Keratinocyte (primary cell): ENCODE measurements at regions not wholly inside any gene's neighbourhood (a gene's known extent, or its start where the extent isn't known, plus 50 kb on each side); places are given as distances from the start of the nearest gene placed in this dataset.

Source experiments
- DNase-seq: peaks from one replicate; pipeline ENCODE4 v3.0.0-alpha.2; 2011; ENCODE audit warnings: low read depth, missing footprints, low spot score
- FAIRE-seq: peaks from 2 replicates; lab custom pipeline; 2011; peaks lifted over from hg19 to GRCh38; lab: Jason Lieb, UNC
- H2AFZ ChIP-seq: 2 replicates; pipeline ENCODE4 v1.6.0; 2012; ENCODE audit warnings: low read length, control low read depth, inconsistent platforms; ENCODE audit not compliant: control insufficient read depth
- H3K27ac ChIP-seq: 2 replicates; pipeline ENCODE4 v1.5.1; 2011; ENCODE audit warnings: low read length; ENCODE audit not compliant: control insufficient read depth, insufficient read depth
- H3K27me3 ChIP-seq: 3 replicates; pipeline ENCODE4 v1.6.0; 2011; ENCODE audit warnings: low read length; ENCODE audit not compliant: control insufficient read depth, insufficient read depth; ENCODE audit errors: extremely low read depth
- H3K36me3 ChIP-seq, 2 experiments: 2 replicates in 1 of 2; 3 replicates in 1 of 2; pipeline ENCODE4 v1.5.1; 2011; ENCODE audit warnings: low read length in 2 of 2, mild to moderate bottlenecking in 1 of 2; ENCODE audit not compliant: control insufficient read depth in 2 of 2, insufficient read depth in 2 of 2; ENCODE audit errors: extremely low read depth in 1 of 2
- H3K4me1 ChIP-seq: 3 replicates; pipeline ENCODE4 v1.5.1; 2011; ENCODE audit warnings: low read length; ENCODE audit not compliant: control insufficient read depth, insufficient read depth; ENCODE audit errors: extremely low read depth
- H3K4me2 ChIP-seq: 3 replicates; pipeline ENCODE4 v1.6.0; 2011; ENCODE audit warnings: low read depth, low read length; ENCODE audit not compliant: control insufficient read depth, insufficient read depth; ENCODE audit errors: extremely low read depth
- H3K4me3 ChIP-seq, 3 experiments: fragments of 200-600 bp in 1 of 3; sonication (generic) in 1 of 3; 2 replicates in 2 of 3; 3 replicates in 1 of 3; pipeline ENCODE4 v1.5.1; 2011 to 2016; ENCODE audit warnings: low read length in 3 of 3, mild to moderate bottlenecking in 3 of 3, control low read depth in 2 of 3, inconsistent platforms in 1 of 3, low read depth in 1 of 3, mixed read lengths in 1 of 3, mixed run types in 1 of 3, moderate library complexity in 1 of 3; ENCODE audit not compliant: control insufficient read depth in 2 of 3, insufficient read depth in 2 of 3; ENCODE audit errors: extremely low read depth in 1 of 3
- H3K79me2 ChIP-seq: 2 replicates; pipeline ENCODE4 v1.6.0; 2012; ENCODE audit warnings: low read length; ENCODE audit not compliant: control insufficient read depth, insufficient read depth
- H3K9ac ChIP-seq: 3 replicates; pipeline ENCODE4 v1.6.0; 2011; ENCODE audit warnings: low read length; ENCODE audit not compliant: control insufficient read depth, insufficient read depth; ENCODE audit errors: extremely low read depth
- H3K9me1 ChIP-seq: 3 replicates; pipeline ENCODE4 v1.6.0; 2011; ENCODE audit warnings: low read length; ENCODE audit not compliant: control insufficient read depth, insufficient read depth; ENCODE audit errors: extremely low read depth
- H3K9me3 ChIP-seq: 2 replicates; pipeline ENCODE4 v1.5.1; 2012; ENCODE audit warnings: low read depth, low read length; ENCODE audit not compliant: control insufficient read depth
- H4K20me1 ChIP-seq: 3 replicates; pipeline ENCODE4 v1.6.0; 2011; ENCODE audit warnings: low read length; ENCODE audit not compliant: control insufficient read depth, insufficient read depth; ENCODE audit errors: extremely low read depth
- CTCF ChIP-seq, 3 experiments: IDR thresholded peaks in 1 of 3; conservative IDR thresholded peaks in 1 of 3; optimal IDR thresholded peaks in 1 of 3; 2 replicates in 2 of 3; 3 replicates in 1 of 3; pipeline versions ENCODE3 to v1.5.1; 2011; ENCODE audit warnings: low read length in 3 of 3, mild to moderate bottlenecking in 3 of 3, moderate library complexity in 2 of 3, control low read depth in 1 of 3, inconsistent platforms in 1 of 3; ENCODE audit not compliant: insufficient read depth in 2 of 3; ENCODE audit errors: extremely low read depth in 1 of 3
- EZH2 ChIP-seq: IDR thresholded peaks from one replicate; pipeline ENCODE4 v1.6.1; 2012; ENCODE audit warnings: inconsistent platforms, mild to moderate bottlenecking, low read length, moderate library complexity
- dilution Hi-C: fragments of 300-500 bp; cut with MboI; formaldehyde crosslinking; loops from one replicate; pipeline ENCODE4 v1.7.0; 2020; ENCODE audit warnings: low sequenced_read_pairs; ENCODE audit not compliant: extremely low pct_ligation_motif_present

- no peak overlapping the region for H3K4me2 ChIP-seq
- H3K27me3 ChIP-seq = no peaks in the 10 kb centered on the region
- DNase-seq = no peak
- H3K27ac ChIP-seq = no peak overlapping the region
- H3K4me3 ChIP-seq = no peak overlapping the region
- H3K4me1 ChIP-seq = no peaks in the 10 kb centered on the region
- H3K9ac ChIP-seq = no peak overlapping the region
- no peak for FAIRE-seq
- dilution Hi-C loops = no loop called here
- no peaks in the 10 kb centered on the region for H3K36me3 ChIP-seq
- TF ChIP-seq EZH2 (no peak), CTCF (optimal IDR thresholded peaks at IDR 0.05 in 1 of 3, IDR thresholded peaks at IDR 0.05 in 1 of 3, conservative IDR thresholded peaks at IDR 0.05 in 1 of 3; ENCODE audit: extremely low read depth in 1 of 3, insufficient read depth in 2 of 3, low read length in 3 of 3) (no peak)
- H2AFZ ChIP-seq = no peak overlapping the region
- no peaks in the 10 kb centered on the region for H3K9me1 ChIP-seq
- H3K9me3 ChIP-seq = no peaks in the 10 kb centered on the region
- H3K79me2 ChIP-seq = no peaks in the 10 kb centered on the region
- no peaks in the 10 kb centered on the region for H4K20me1 ChIP-seq
Measured at GRCh38 chr2:225768741-225769140, 369.2 kb downstream of the NYAP2 start.

GRCh38 chr2:225766431-225766830, 366.9 kb downstream of the NYAP2 start:
- no peaks in the 10 kb centered on the region for H3K9me1 ChIP-seq
- no peak overlapping the region for H3K4me2 ChIP-seq
- no peaks in the 10 kb centered on the region for H3K79me2 ChIP-seq
- dilution Hi-C loops = no loop called here
- H3K27ac ChIP-seq = no peak overlapping the region
- H3K4me1 ChIP-seq = no peaks in the 10 kb centered on the region
- no peak for DNase-seq
- no peak overlapping the region for H2AFZ ChIP-seq
- no peak for FAIRE-seq
- no peaks in the 10 kb centered on the region for H3K27me3 ChIP-seq
- TF ChIP-seq CTCF (optimal IDR thresholded peaks at IDR 0.05 in 1 of 3, IDR thresholded peaks at IDR 0.05 in 1 of 3, conservative IDR thresholded peaks at IDR 0.05 in 1 of 3; ENCODE audit: extremely low read depth in 1 of 3, insufficient read depth in 2 of 3, low read length in 3 of 3) (no peak), EZH2 (no peak)
- H3K9me3 ChIP-seq = no peaks in the 10 kb centered on the region
- H3K9ac ChIP-seq = no peak overlapping the region
- no peaks in the 10 kb centered on the region for H4K20me1 ChIP-seq
- H3K36me3 ChIP-seq = no peaks in the 10 kb centered on the region
- H3K4me3 ChIP-seq = no peak overlapping the region
